Endothelial cell of umbilical vein (primary cell): ENCODE measurements at regions not wholly inside any gene's neighbourhood (a gene's known extent, or its start where the extent isn't known, plus 50 kb on each side); places are given as distances from the start of the nearest gene placed in this dataset.

Experiments
- CTCF ChIP-seq, 2 donors: IDR thresholded peaks; 1 replicate in 1 of 2; 2 replicates in 1 of 2; pipeline ENCODE4 v1.5.1; 2011; ENCODE audit warnings: low read length in 2 of 2, mild to moderate bottlenecking in 2 of 2, moderate library complexity in 2 of 2, control low read depth in 1 of 2, inconsistent platforms in 1 of 2, low read depth in 1 of 2; ENCODE audit not compliant: insufficient read depth in 1 of 2; ENCODE audit errors: extremely low read depth in 1 of 2
- EZH2 ChIP-seq: IDR thresholded peaks from 2 replicates; pipeline ENCODE4 v1.6.1; 2012; ENCODE audit warnings: borderline replicate concordance, low read depth, mild to moderate bottlenecking, moderate library complexity, low read length, inconsistent platforms; ENCODE audit not compliant: severe bottlenecking
- GATA2 ChIP-seq: IDR thresholded peaks from 2 replicates; pipeline ENCODE4 v1.7.0; 2011; ENCODE audit warnings: low read depth, mild to moderate bottlenecking, moderate library complexity, mixed read lengths, low read length; ENCODE audit not compliant: insufficient read length, insufficient read depth
- JUN ChIP-seq: IDR thresholded peaks from 2 replicates; pipeline ENCODE4 v1.6.1; 2011; ENCODE audit warnings: borderline replicate concordance, low read depth; ENCODE audit not compliant: insufficient read length, insufficient read depth
- MYC ChIP-seq: IDR thresholded peaks from one replicate; pipeline ENCODE4 v1.6.1; 2011; ENCODE audit warnings: mild to moderate bottlenecking, low read depth, low read length
- POLR2A ChIP-seq: IDR thresholded peaks from 2 replicates; pipeline ENCODE4 v1.6.1; 2012; ENCODE audit warnings: low read depth, mild to moderate bottlenecking, control low read depth, low read length
- POLR2AphosphoS5 ChIP-seq: IDR thresholded peaks from 2 replicates; pipeline ENCODE4 v1.6.1; 2012; ENCODE audit warnings: low read depth, mild to moderate bottlenecking, control low read depth, low read length, moderate library complexity; ENCODE audit not compliant: insufficient read depth

GRCh38 chr3:95521396-95521795, 1293.0 kb upstream of the EPHA6 start:
- TF ChIP-seq POLR2A (no peak), POLR2AphosphoS5 (no peak), CTCF (IDR thresholded peaks at IDR 0.05; ENCODE audit: extremely low read depth in 1 of 2, insufficient read depth in 1 of 2, low read depth in 1 of 2, low read length in 2 of 2) (no peak), EZH2 (no peak), MYC (no peak), GATA2 (no peak), JUN (no peak)
